ENCODE measurements at regions not wholly inside any gene's neighbourhood (a gene's known extent, or its start where the extent isn't known, plus 50 kb on each side); places are given as distances from the start of the nearest gene placed in this dataset.

GRCh38 chr5:44935262-44935661 lies 126.5 kb downstream of the MRPS30 start:
- Histone ChIP-seq H2AFZ (ENCODE audit: insufficient read depth, low read depth, low read length, poor library complexity, severe bottlenecking) (no peak overlapping the region), H4K20me1 (ENCODE audit: control insufficient read depth, insufficient read depth, low read length, poor library complexity, severe bottlenecking) (no peaks in the 10 kb centered on the region), H3K36me3 (replicated peaks in 1 of 2; ENCODE audit: control extremely low read depth in 1 of 2, control insufficient read depth in 1 of 2, extremely low read depth in 1 of 2, insufficient read depth in 2 of 2, low read length in 1 of 2) (no peaks in the 10 kb centered on the region), H3K27me3 (replicated peaks in 1 of 4; ENCODE audit: control extremely low read depth in 1 of 4, control insufficient read depth in 3 of 4, insufficient read depth in 4 of 4, low read length in 3 of 4) (no peaks in the 10 kb centered on the region), H3K4me3 (ENCODE audit: control extremely low read depth in 1 of 5, extremely low read depth in 1 of 5, insufficient read depth in 1 of 5, low read depth in 2 of 5, low read length in 4 of 5) (no peak overlapping the region), H3K9me3 (ENCODE audit: control extremely low read depth in 1 of 3, control insufficient read depth in 2 of 3, insufficient read depth in 1 of 3, low read length in 2 of 3) (peaks cover 0 to 17% (median 3%) of the 10 kb centered on the region in 3 donors), H3K9ac (ENCODE audit: low read length) (no peak overlapping the region), H3K27ac (ENCODE audit: low read length in 2 of 2) (no peak overlapping the region), H3K4me1 (ENCODE audit: control insufficient read depth in 2 of 2, insufficient read depth in 2 of 2, low read length in 2 of 2) (no peaks in the 10 kb centered on the region), H3K79me2 (ENCODE audit: control insufficient read depth, insufficient read depth, low read length) (no peaks in the 10 kb centered on the region), H3K4me2 (replicated peaks; ENCODE audit: low read depth, low read length, poor library complexity, severe bottlenecking) (no peak overlapping the region)
- Mint-ChIP-seq H3K4me1 (no peaks in the 10 kb centered on the region), H3K27ac (no peak overlapping the region), H3K4me3 (no peak overlapping the region), H3K27me3 (no peaks in the 10 kb centered on the region), H3K9me3 (ENCODE audit: insufficient read depth) (peaks cover 3% of the 10 kb centered on the region)
- ATAC-seq (ENCODE audit: low read depth) (no peak), DNase-seq (no peak)
- POLR2A ChIA-PET: no interaction called here
- 100% methylated on average over 1 of the region's 1 CpG for WGBS (ENCODE audit: insufficient coverage)
- intact Hi-C loops (cut with micrococcal nuclease): no loop called here
- no peak for TF ChIP-seq EZH2 (IDR thresholded peaks at IDR 0.05; ENCODE audit: borderline replicate concordance, insufficient read depth, low read depth, low read length, poor library complexity, severe bottlenecking)
- TF ChIP-seq CTCF (IDR thresholded peaks at IDR 0.05): no peak
- CTCF ChIA-PET: no interaction called here

- no peak for TF ChIP-seq EZH2 (IDR thresholded peaks at IDR 0.05; ENCODE audit: borderline replicate concordance, insufficient read depth, low read depth, low read length, poor library complexity, severe bottlenecking)
- TF ChIP-seq CTCF (IDR thresholded peaks at IDR 0.05): no peak
- H3K79me2 ChIP-seq (ENCODE audit: control insufficient read depth, insufficient read depth, low read length): no peaks in the 10 kb centered on the region
- ATAC-seq (ENCODE audit: low read depth) (no peak), DNase-seq (no peak)
- H2AFZ ChIP-seq (ENCODE audit: insufficient read depth, low read depth, low read length, poor library complexity, severe bottlenecking): no peak overlapping the region
- no peak overlapping the region for H3K4me3 ChIP-seq (ENCODE audit: control extremely low read depth in 1 of 5, extremely low read depth in 1 of 5, insufficient read depth in 1 of 5, low read depth in 2 of 5, low read length in 4 of 5)
- 67% methylated on average over 2 of the region's 2 CpGs for WGBS (ENCODE audit: insufficient coverage)
- Mint-ChIP-seq H3K4me1 (no peaks in the 10 kb centered on the region), H3K9me3 (ENCODE audit: insufficient read depth) (peaks cover 3% of the 10 kb centered on the region), H3K27me3 (no peaks in the 10 kb centered on the region), H3K27ac (no peak overlapping the region), H3K4me3 (no peak overlapping the region)
- no peaks in the 10 kb centered on the region for H3K27me3 ChIP-seq (replicated peaks in 1 of 4; ENCODE audit: control extremely low read depth in 1 of 4, control insufficient read depth in 3 of 4, insufficient read depth in 4 of 4, low read length in 3 of 4)
- ChIA-PET POLR2A (no interaction called here), CTCF (no interaction called here)
- no peaks in the 10 kb centered on the region for H4K20me1 ChIP-seq (ENCODE audit: control insufficient read depth, insufficient read depth, low read length, poor library complexity, severe bottlenecking)
- intact Hi-C loops (cut with micrococcal nuclease): no loop called here
- H3K9me3 ChIP-seq (ENCODE audit: control extremely low read depth in 1 of 3, control insufficient read depth in 2 of 3, insufficient read depth in 1 of 3, low read length in 2 of 3): peaks cover 0 to 17% (median 3%) of the 10 kb centered on the region in 3 donors
- H3K4me2 ChIP-seq (replicated peaks; ENCODE audit: low read depth, low read length, poor library complexity, severe bottlenecking): no peak overlapping the region
- no peaks in the 10 kb centered on the region for H3K4me1 ChIP-seq (ENCODE audit: control insufficient read depth in 2 of 2, insufficient read depth in 2 of 2, low read length in 2 of 2)
- no peak overlapping the region for H3K27ac ChIP-seq (ENCODE audit: low read length in 2 of 2)
- no peak overlapping the region for H3K9ac ChIP-seq (ENCODE audit: low read length)
- no peaks in the 10 kb centered on the region for H3K36me3 ChIP-seq (replicated peaks in 1 of 2; ENCODE audit: control extremely low read depth in 1 of 2, control insufficient read depth in 1 of 2, extremely low read depth in 1 of 2, insufficient read depth in 2 of 2, low read length in 1 of 2)
Measured at GRCh38 chr5:44935871-44936270, 127.1 kb downstream of the MRPS30 start.
